Fibroblast of mammary gland (primary cell): ENCODE measurements at regions not wholly inside any gene's neighbourhood (a gene's known extent, or its start where the extent isn't known, plus 50 kb on each side); places are given as distances from the start of the nearest gene placed in this dataset.

ENCODE experiments used
- DNase-seq: peaks from one replicate; pipeline ENCODE4 v3.0.0-alpha.2; 2010; ENCODE audit warnings: low read depth
- H3K4me3 ChIP-seq: 2 replicates; pipeline ENCODE4 v1.5.1; 2011; ENCODE audit warnings: low read depth, mild to moderate bottlenecking, low read length, moderate library complexity; ENCODE audit not compliant: control insufficient read depth
- CTCF ChIP-seq: conservative IDR thresholded peaks from 2 replicates; pipeline ENCODE4 v1.5.1; 2011; ENCODE audit warnings: low read depth, low read length, inconsistent platforms; ENCODE audit not compliant: control insufficient read depth, insufficient read depth

GRCh38 chr9:13939134-13939533 is 374.8 kb downstream of the NFIB start:
- DNase-seq, result peak; percentile 90
- H3K4me3 ChIP-seq, result no peak overlapping the region
- TF ChIP-seq CTCF, result no peak

GRCh38 chr9:13934416-13934815 is 379.5 kb downstream of the NFIB start:
- no peak for DNase-seq
- no peak overlapping the region for H3K4me3 ChIP-seq
- no peak for TF ChIP-seq CTCF

GRCh38 chr9:13933268-13933656 is 380.7 kb downstream of the NFIB start:
- no peak overlapping the region for H3K4me3 ChIP-seq
- TF ChIP-seq CTCF, result no peak
- DNase-seq, result no peak

GRCh38 chr9:13932528-13933267 is 381.2 kb downstream of the NFIB start:
- no peak for TF ChIP-seq CTCF
- DNase-seq, result no peak
- H3K4me3 ChIP-seq, result no peak overlapping the region

GRCh38 chr9:13929013-13929412 is 384.9 kb downstream of the NFIB start:
- no peak overlapping the region for H3K4me3 ChIP-seq
- DNase-seq, result no peak

GRCh38 chr9:13923381-13923780 is 390.6 kb downstream of the NFIB start:
- TF ChIP-seq CTCF, result no peak
- DNase-seq, result no peak
- H3K4me3 ChIP-seq, result no peak overlapping the region

More at GRCh38 chr9:13929013-13929412, 384.9 kb downstream of the NFIB start:
- TF ChIP-seq CTCF, result no peak
